CD4-positive, alpha-beta T cell treated with Interleukin-4 for 1 hour (primary cell): ENCODE measurements at regions not wholly inside any gene's neighbourhood (a gene's known extent, or its start where the extent isn't known, plus 50 kb on each side); places are given as distances from the start of the nearest gene placed in this dataset.
A peak's percentile ranks its signal among the peaks of the same experiment; 100 is the strongest.

ENCODE experiments used
- DNase-seq, 2 donors: peaks; one replicate each; pipeline ENCODE4 v3.0.0-alpha.2; 2020 to 2022

DNA sequence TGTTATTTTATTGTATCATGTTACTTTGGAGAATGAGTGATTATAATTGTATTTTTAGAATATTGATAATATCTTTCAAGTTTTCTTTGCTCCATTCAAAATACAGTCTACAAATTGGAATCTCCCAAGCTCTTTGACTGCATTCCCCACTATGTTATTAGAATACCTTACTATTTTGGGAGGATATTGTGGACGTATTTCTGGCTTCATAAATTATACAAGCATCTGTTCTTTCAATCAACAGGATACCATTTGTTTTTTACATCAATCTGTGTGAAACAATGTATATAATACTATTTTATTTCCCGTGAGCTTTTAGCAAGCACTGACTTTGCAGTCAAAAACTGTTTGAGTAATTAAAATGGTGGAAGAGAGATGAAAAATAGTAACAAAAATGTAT lies 226.5 kb downstream of the PTPRC start:
- DNase-seq, result no peak

DNA sequence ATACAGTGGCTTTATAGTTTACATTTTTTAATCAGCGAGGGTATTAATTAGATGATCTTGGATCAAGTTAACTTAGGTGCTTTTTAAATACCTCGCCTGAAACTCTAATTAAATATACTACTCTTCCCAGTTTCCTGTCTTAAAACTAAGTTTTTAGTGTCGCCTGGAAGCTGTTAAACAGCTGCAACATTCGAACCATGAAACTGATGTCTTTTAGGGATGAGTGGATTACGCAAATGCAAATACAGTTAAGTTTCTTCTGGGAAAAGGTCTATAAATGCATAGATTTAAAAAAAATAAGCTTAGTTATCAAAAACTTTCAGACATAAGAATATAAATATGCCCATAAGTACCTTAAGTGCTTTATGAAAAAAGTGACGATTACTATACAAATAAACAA lies 228.3 kb downstream of the PTPRC start:
- no peak for DNase-seq

DNA sequence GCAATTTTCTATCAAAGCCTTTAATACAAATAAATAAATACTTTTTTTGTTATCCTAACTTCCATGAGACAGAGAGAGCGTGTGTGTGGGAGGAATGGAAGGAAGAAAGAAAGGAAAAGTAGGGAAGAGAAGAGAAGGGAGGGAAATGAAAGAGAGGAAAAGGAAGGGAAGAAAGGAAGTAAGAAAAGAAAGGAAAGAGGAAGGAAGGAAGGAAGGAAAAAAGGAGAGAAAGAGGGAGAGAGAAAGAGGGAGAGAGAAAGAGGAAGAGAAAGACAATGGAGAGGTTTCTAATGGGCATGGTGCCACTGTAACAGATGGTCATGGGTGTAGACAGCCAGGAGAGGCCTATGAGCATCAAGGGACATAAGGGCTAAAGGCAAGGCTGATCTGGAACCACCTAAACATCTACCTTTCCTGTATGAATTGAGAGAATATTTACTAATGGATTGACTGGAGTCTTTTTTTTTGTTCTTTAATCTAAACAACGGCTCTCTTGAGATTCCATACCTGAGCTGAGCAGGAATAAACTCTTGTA lies 234.9 kb downstream of the PTPRC start:
- DNase-seq, result no peak

DNA sequence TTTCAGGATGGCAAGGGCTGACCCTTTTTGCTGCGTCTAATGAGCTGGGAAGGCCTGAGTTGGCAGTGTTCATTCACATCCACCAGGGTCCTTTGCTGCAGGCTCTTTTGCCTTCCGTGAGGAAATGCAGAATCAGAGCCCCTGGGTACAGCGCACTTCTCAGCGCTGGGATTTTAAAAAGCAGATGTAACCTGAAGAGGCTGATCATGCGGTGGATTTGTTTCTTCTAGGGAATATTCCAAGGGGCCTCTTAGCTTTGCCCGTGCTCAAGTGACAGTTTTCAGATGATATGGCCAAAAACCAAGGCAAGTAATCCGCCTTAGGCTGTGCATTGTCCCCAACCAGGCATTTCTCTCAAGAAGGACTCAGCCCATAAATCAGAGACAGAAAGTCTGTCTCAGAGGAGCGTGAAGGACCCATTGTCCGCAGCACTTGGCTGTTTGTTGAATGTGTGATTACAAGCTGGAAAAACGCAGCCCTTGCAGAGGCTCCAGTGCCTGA lies 237.6 kb downstream of the PTPRC start:
- DNase-seq, result no peak

DNA sequence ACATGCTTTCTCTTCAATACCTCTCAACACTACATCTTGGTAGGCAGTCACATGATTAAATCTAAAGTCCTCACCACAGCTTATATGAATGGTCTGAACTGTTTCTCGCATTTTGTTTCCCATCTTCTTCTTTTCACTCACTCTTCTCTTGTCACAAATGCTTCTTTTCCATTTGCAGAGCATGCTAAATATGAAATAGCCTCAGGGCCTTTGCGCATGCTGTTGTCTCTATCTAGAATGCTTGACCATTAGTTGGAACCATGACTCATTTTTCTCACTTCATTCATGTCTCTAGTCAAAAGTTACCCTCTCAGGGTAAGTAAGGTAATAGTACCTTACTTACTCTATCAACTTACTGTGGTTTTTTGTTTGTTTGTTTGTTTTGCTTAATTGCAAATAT lies 239.7 kb downstream of the PTPRC start:
- DNase-seq, result no peak

DNA sequence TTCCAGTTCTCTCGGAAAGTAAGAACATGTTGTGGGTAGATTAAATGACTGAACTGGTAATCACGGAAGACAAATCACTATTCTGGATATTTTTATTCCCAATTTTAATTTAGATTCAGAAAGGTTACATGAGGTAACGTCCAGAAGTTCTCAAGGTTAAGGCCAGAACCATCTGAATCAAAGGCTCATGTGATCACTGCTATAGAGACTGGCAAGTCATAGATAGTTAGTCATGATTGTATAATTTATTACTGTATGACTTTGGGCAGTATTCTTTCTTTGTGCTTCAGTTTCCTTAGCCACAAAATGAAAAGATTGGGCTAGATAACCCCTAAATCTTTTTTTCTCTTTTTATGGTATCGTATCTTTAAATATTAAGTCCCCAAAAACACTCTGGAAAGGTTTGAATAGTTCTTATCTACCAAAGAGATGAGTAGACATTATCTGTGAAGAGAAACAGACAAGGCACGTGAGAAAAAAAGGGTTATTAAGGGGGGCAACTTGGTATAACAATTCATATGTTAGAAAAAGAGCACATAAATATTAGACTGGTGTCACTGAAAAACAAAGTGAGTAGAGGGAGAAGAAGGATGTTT lies 241.0 kb downstream of the PTPRC start:
- DNase-seq, result no peak

DNA sequence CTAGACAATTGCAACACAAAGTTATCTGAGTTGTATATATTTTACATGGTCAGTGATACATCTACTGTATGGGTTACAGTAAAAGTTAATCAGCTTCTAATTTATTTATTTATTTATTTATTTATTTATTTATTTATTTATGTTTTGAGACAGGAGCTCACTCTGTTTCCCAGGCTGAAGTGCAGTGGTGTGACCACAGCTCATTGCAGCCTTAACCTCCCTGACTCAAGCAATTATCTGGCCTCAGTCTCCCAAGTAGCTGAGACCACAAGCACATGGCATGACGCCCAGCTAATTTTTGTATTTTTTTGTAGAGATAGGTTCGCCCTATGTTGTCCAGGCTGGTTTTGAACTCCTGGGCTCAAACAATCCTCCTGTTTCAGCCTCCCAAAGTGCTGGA lies 241.6 kb downstream of the PTPRC start:
- no peak for DNase-seq

DNA sequence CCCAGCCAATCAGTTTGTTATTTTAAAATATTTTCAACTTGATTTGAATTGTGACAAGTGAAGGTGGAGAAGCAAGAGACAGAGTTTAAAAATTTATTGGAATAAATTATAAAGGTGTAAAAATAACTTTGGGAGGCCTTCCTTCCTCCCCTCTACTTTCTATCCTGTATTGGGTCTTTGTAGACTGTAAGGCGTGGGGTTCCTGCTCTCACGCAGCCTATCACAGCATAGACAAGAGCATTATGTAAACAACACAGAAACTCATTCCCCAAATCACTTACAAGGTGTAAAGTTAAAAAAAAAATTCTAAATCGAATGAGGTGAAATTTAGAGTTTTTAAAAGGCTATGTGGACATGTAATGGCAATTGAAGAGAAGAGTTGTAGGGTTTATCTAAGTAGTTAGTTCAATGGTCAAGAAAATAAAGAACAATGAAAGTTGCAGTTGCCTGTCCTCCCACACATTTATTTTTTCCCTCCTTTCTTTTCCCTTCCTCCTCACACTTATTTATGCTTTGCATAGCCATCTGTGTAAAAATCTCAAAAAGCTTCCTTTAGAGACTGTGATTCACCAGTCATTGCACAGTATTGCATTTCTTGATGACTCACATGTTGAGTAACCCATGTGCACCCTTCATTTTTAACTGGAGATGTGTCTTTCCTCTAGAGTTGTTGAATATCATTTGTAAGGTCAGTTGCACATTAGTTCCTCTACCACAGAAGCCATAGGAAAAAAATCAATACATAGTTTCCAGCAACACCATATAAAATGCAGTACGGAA lies 242.2 kb downstream of the PTPRC start:
- peak in 1 of 2 donors; percentile 12 for DNase-seq

DNA sequence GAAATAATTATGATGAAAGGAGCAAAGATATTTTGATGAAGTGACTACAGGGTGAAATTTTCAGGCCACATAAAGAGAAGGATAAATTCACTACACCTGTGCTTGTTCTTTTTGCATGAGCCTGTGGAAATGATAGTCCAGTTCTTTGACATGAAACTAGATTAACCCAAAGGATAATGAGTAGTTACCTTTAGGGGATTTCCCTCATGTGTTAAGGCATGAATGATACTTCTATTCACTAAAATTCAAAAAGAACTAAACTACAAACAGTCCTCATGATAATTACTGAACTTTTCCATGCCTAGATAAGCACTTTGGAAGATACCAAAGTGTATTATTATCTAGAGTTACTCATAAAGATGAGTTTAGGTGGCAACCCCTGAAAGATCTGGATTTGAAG lies 244.3 kb downstream of the PTPRC start:
- no peak for DNase-seq

DNA sequence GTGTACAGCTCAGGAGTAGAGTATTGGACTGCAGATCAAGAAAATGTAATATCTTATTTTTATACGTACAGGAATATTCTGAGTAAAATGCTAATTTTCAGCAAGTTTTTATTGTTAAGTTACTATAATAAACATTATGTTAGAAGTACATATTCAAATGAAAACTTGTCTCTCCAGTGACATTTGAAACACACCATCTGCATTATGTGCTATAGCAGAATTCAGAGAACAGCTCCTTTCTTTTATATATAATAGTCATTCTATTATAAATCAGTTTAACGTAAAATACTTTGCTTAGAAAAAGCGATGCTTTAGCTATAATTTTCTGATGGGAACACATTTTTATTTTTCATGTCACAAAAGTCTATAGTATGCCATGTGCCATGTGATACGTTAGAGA lies 249.0 kb downstream of the PTPRC start:
- no peak for DNase-seq

DNA sequence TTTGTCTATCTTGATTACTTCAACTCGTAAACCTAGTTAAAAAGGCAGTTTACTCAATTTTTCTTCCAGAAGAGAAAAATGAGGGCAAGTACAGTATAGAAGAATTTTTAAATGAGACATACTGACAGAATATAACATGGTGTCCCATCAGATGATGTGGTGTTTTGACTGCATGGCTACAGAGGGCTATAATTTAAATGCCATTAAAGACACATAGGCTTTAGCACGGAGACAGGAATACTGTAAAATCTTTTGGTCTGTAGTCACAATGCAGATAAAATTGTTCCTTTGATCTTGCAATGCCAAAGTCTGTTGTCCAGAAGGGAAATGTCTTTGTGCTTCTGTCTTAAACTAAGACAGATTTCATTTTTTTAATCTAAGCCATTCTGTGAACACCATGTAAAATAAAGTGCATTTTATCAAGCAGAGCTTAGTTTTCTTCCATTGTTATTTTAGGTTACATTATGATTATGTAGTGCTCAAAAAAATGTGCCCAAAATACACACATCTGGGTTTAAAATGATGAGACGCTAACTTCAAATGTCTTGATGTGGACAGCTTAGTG lies 249.6 kb downstream of the PTPRC start:
- DNase-seq, result no peak

DNA sequence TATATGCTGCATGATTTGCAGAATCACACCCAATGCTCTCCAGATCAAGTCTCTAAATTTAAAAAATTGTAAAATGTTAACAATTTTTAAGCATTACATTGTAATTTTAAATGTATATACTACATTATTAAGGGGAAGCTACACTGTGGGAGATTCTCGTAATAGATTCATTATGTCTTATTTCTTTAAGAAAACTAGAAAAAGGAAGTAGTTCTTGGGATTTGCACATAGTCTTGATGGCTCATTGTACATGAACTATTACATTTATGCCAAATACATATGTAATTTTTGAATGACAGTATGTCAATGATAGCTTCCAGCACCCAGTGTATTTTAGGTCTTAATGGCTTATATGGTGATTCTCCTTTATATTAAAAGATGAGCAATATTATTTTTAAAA lies 250.3 kb downstream of the PTPRC start:
- DNase-seq, result no peak

DNA sequence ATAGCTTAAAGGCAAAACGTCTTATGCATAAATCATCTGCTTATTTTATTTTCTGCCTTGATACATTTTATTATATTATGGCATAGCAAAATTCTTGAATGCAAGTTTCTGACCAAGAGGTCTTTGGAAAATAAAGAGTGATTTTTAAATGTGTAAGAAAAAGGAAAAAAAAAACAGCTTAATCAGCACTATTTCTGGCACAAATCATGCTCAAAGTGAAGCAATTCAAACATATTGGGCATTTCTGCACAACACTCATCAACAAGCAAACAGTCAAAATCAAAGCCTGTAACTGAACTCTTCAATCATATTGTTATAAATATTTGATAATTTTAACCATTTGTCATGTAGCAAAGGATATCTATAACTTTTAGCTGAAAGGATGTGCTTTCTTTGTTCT lies 250.9 kb downstream of the PTPRC start:
- DNase-seq, result no peak

DNA sequence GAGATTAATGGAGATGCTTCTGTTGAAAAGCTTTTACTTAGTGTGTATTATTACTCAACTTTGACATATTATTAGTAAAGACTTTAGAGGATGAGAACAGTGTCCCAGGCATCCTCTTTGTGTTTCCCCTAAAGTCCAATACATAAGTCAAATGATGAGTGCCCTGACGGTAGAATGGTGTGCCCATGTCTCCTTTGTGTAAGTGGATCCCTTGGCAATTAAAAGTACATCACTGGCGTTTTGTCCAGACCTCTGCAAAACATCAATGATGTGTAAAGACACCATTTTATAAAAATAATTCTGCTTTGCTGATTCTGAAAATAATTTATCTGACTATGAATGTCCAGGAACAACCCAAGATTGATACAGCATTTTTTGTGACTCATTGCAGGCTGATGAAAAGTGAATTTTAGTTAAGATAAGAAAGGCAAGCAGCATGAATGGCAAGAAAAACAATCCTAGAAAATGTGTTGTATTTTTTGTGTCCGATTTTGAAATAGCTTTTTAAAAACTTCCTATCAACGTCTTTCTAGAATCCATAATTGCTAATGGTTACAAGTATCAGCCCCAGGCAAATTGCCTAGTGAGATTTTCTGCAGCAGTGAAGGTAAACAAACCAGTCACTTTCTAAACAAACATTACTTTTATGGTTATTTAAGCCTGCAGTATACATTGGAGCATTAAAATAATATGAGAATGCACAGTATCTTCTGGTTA lies 251.5 kb downstream of the PTPRC start:
- DNase-seq, result no peak

DNA sequence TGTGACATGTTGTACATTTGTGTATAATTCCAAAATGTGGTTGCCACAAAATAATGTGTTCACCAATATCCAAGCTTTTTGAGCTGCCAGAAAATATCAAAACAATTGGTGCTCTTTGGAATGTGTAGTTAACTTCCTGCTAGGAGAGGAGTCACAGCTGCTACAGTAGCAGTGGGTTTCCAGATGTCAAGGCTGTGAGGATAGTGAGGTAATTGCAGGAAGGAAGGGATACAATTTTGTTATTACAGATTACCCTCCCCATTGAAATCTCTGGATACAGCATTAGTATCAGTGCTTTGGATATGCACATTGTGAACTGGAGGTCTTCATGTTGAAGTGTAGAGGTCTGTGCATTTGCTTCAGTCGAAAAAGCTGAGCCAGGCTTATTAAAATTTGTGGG lies 253.2 kb downstream of the PTPRC start:
- no peak for DNase-seq

DNA sequence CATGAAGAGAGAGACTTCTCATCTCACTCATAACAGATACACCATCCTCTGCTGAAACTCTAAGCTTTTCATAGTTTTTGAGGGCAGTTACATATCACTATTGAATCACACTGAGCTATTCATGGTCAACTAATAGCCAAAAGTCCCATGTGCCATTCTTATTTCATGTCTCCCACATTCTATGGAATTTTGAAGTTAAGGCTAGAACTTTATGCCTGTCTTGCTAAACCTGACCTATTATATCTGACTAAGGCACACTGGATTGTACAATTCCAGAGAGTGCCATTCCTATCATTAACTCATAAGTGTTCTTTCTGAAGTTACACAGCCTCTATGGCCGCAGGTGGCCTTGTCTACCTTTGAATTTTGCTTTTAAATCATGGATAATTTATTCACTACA lies 254.3 kb downstream of the PTPRC start:
- DNase-seq, result no peak

DNA sequence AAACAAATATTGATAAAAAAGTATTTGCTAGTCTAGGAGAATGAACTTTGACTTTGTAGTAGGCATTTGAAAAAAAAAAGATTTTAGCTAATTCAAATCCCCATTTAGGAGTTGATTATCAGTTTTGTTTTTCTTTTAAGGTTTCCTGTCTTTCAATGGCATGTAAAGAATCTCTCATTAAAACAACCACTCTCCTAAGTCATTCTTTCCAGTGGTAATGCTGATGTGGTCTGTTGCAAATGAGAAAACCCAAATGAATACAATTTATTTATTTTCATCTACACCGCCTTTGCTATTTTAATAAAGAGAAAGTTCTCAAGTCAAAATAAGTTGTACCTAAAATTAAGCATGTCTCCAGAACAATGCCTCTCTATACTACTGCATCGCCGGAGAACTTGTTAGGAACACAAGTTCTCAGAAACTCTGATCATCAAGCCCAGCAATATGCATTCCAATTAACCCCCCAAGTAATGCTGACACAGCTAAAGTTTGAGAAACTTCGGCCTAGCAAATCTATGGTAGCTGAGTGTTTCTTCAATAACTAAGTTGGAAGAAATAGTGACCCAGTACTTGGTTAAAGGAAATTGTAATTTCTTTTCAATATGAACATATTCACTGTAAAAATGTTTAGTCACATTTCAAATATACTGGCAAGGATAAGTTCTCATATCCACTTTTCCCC lies 255.1 kb downstream of the PTPRC start:
- no peak for DNase-seq

DNA sequence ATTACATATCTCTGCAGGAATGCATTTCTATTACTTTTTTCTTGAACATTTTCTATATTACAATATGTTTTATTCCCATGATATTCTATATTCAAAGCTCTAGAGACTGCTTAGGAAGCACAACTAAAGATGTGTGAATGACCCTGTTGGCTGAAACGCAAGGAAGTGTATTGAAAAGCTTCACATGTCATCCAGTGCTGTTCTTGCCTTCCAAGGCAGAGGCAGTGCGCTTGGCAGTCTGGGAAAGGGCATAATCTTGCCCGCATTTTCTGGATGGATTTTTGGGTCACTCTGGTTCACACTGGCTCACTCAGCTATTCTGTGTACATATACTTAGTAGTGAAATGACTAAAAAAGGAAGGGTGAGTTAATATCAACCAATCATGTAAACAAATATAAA lies 262.4 kb downstream of the PTPRC start:
- no peak for DNase-seq

DNA sequence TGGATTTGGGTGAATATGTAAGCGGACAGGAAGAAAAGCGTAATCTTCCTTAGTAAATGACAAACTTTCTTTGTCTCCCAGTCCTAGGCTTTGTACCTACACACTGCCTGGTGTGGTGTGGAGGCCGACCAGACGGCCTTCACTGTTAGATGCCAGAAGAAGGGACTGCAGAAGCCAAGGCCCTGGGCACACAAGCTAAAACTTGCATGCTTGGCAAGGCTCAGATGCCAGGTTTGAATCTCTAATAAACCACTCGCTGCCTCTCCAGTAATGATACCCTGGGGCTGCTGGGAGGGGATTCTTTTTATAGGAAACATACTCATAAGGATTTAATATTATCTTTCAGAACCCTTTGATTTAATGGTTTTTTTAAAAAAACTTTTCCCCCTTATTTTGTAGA lies 263.8 kb downstream of the PTPRC start:
- no peak for DNase-seq

DNA sequence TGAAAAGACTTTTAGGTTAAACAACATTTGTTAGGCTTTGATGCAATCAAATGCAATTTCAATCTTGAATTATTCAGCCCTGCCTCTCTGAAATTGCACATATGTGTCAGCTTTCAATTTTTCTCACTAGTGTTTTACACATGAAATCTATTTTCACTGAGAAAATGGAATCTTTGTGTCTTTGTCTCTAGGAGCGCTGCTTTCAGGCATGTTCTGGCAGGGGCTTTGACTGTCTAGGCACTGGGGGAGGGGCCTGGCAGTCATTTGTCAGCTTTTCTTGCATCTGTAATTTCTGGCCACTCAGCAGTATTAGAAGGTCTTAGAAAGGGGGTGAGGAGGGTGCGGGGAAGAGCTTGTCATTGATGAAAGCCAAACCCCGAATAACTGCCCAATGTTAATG lies 264.4 kb downstream of the PTPRC start:
- no peak for DNase-seq

DNA sequence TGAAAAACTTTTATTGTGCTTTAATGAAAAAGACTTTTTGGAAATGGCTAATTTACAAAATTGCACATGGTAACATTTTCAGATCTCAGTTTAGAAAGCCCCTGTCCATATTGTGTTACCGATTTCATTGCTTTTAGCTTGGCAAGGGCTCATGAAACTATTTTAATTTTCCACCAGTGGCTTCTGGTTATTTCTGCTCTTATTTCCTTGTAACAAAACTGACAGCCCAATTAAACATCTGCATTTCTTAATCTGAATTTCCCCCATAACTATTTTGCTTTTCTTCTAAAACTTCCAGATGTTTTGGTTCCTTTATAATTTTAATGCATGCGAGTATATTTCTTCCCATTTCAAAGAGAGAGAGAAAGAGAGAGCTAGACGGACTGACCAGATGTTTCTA lies 264.8 kb downstream of the PTPRC start:
- DNase-seq, result no peak

DNA sequence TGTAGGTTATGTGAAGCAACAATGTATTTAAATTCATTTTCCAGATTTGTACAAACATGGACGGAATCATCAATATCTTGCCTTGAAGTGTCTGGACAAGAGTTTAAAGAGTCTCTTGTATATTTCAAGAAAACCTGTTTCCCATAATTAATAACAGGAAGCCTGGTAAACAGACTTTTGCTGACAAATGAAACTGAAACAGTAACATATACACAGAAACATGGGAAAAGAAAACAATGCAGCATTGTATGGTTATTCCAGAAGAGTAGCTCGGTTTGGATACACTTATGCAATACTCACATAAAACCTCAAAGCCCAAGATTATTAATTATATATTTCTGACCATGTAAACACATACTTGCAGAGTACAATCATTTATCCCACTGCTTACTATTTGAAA lies 265.5 kb downstream of the PTPRC start:
- no peak for DNase-seq
